HCT116 (cell line): ENCODE measurements at regions not wholly inside any gene's neighbourhood (a gene's known extent, or its start where the extent isn't known, plus 50 kb on each side); places are given as distances from the start of the nearest gene placed in this dataset.

Experiments
- CEBPB ChIP-seq: IDR thresholded peaks from 2 replicates; pipeline ENCODE4 v1.6.1; 2012; ENCODE audit warnings: low read depth
- FOSL1 ChIP-seq: IDR thresholded peaks from 2 replicates; pipeline ENCODE4 v1.6.1; 2012; ENCODE audit warnings: low read depth
- POLR2A ChIP-seq: IDR thresholded peaks from 2 replicates; pipeline ENCODE4 v1.7.0; 2011; ENCODE audit warnings: borderline replicate concordance; ENCODE audit not compliant: insufficient read depth, insufficient read length; ENCODE audit errors: extremely low read depth
- POLR2AphosphoS5 ChIP-seq: IDR thresholded peaks from 2 replicates; pipeline ENCODE4 v1.6.1; 2011; ENCODE audit warnings: mild to moderate bottlenecking, low read depth, low read length, moderate library complexity
- RAD21 ChIP-seq: IDR thresholded peaks from 2 replicates; pipeline ENCODE4 v1.6.1; 2012; ENCODE audit warnings: low read depth, mild to moderate bottlenecking
- SP1 ChIP-seq: IDR thresholded peaks from 2 replicates; pipeline ENCODE4 v1.6.1; 2012; ENCODE audit warnings: low read depth
- ZNF274 ChIP-seq: fragments of 200-500 bp; sonication (Bioruptor generic); IDR thresholded peaks from 2 replicates; pipeline ENCODE4 v1.6.1; 2014; ENCODE audit warnings: mild to moderate bottlenecking, low read depth, low read length, inconsistent platforms
- TF ChIP-seq, protein P1 (sequence below), 3 experiments: fragments of 200-600 bp in 1 of 3; sonication (generic) in 1 of 3; IDR thresholded peaks in 2 of 3; conservative IDR thresholded peaks in 1 of 3; 2 replicates each; pipeline ENCODE4 v1.5.1; 2012 to 2017; ENCODE audit warnings: low read depth in 2 of 3, low read length in 2 of 3, antibody characterized with exemption in 1 of 3, borderline replicate concordance in 1 of 3, control low read depth in 1 of 3, mild to moderate bottlenecking in 1 of 3, mixed read lengths in 1 of 3, mixed run types in 1 of 3, moderate library complexity in 1 of 3; ENCODE audit not compliant: insufficient read depth in 1 of 3

DNA sequence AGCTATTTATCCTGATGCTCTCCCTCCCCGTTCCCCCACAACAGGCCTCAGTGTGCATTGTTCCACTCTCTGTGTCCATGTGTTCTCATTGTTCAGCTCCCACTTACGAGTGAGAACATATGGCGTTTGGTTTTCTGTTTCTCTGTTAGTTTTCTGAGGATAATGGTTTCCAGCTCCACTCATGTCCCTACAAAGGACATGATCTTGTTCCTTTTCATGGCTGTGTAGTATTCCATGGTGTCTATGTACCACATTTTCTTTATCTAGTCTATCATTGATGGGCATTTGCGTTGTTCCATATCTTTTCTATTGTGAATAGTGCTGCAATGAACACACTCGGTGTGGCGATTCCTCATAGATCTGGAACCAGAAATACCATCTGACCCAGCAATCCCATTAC lies 225.9 kb upstream of the CDH4 start:
- TF ChIP-seq POLR2AphosphoS5 (no peak), ZNF274 (no peak), POLR2A (no peak), RAD21 (no peak), SP1 (no peak), FOSL1 (no peak), CEBPB (no peak)
- TF ChIP-seq, protein P1, sequence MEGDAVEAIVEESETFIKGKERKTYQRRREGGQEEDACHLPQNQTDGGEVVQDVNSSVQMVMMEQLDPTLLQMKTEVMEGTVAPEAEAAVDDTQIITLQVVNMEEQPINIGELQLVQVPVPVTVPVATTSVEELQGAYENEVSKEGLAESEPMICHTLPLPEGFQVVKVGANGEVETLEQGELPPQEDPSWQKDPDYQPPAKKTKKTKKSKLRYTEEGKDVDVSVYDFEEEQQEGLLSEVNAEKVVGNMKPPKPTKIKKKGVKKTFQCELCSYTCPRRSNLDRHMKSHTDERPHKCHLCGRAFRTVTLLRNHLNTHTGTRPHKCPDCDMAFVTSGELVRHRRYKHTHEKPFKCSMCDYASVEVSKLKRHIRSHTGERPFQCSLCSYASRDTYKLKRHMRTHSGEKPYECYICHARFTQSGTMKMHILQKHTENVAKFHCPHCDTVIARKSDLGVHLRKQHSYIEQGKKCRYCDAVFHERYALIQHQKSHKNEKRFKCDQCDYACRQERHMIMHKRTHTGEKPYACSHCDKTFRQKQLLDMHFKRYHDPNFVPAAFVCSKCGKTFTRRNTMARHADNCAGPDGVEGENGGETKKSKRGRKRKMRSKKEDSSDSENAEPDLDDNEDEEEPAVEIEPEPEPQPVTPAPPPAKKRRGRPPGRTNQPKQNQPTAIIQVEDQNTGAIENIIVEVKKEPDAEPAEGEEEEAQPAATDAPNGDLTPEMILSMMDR (IDR thresholded peaks at IDR 0.05 in 2 of 3, conservative IDR thresholded peaks at IDR 0.05 in 1 of 3; ENCODE audit: borderline replicate concordance in 1 of 3, insufficient read depth in 1 of 3, low read depth in 2 of 3, low read length in 2 of 3), result no peak
